ENCODE measurements at regions not wholly inside any gene's neighbourhood (a gene's known extent, or its start where the extent isn't known, plus 50 kb on each side); places are given as distances from the start of the nearest gene placed in this dataset.

- TF ChIP-seq POLR2A (IDR thresholded peaks at IDR 0.05) (no peak), CTCF (IDR thresholded peaks at IDR 0.05) (no peak)
These were observed 1354.2 kb downstream of the FSTL5 start for GRCh38 chr4:160809576-160809975.

Measured in sigmoid colon (tissue), 3 donors.